GM12878 (cell line): ENCODE measurements at regions not wholly inside any gene's neighbourhood (a gene's known extent, or its start where the extent isn't known, plus 50 kb on each side); places are given as distances from the start of the nearest gene placed in this dataset.

Source experiments
- ATAC-seq: fragments of 200-7000 bp; cut with Tn5 transposase; 3 replicates; pipeline ENCODE4 v1.9.1; 2020; ENCODE audit warnings: mild to moderate bottlenecking, moderate library complexity
- BruUV-seq: library from RNA; stranded (reverse); fragments of 400-500 nt; replicated peaks from 2 replicates; lab custom pipeline; 2021; lab: Mats Ljungman, UMichigan
- CTCF ChIA-PET: fragments of 300-600 bp; sonication (Branson Sonifier 250); formaldehyde crosslinking; extraction: SDS; loops from one replicate; lab custom pipeline; 2021; ENCODE audit warnings: inconsistent platforms; lab: Yijun Ruan, JAX
- POLR2A ChIA-PET: fragments of 350-600 bp; formaldehyde crosslinking; extraction: SDS; loops from one replicate; lab custom pipeline; 2021; ENCODE audit warnings: inconsistent platforms; lab: Charles Lee
- RAD21 ChIA-PET: fragments of 300-600 bp; sonication (Branson Sonifier 250); formaldehyde crosslinking; loops from one replicate; lab custom pipeline; 2023; ENCODE audit warnings: antibody characterized with exemption; ENCODE audit not compliant: unreplicated experiment; lab: Charles Lee
- SMC1A ChIA-PET: fragments of 300-600 bp; sonication (Branson Sonifier 250); formaldehyde crosslinking; loops from one replicate; lab custom pipeline; 2023; ENCODE audit not compliant: unreplicated experiment, uncharacterized antibody; lab: Charles Lee
- DNase-seq: peaks from one replicate; pipeline ENCODE4 v3.0.0-alpha.2; 2011; ENCODE audit warnings: low read depth, low spot score
- FAIRE-seq: peaks from 3 replicates; lab custom pipeline; 2011; peaks lifted over from hg19 to GRCh38; lab: Jason Lieb, UNC
- H2AFZ ChIP-seq: 2 replicates; pipeline ENCODE4 v1.6.0; 2011; ENCODE audit warnings: low read depth, low read length, control low read depth; ENCODE audit not compliant: control insufficient read depth
- H3K27ac ChIP-seq: 2 replicates; pipeline ENCODE4 v1.5.1; 2011; ENCODE audit warnings: control low read depth; ENCODE audit not compliant: control insufficient read depth, insufficient read depth
- H3K27me3 ChIP-seq, 2 experiments: replicated peaks in 1 of 2; 2 replicates each; pipeline versions ENCODE4 v1.6.0 to v1.6.1; 2011; ENCODE audit warnings: low read length in 1 of 2; ENCODE audit not compliant: control insufficient read depth in 2 of 2, insufficient read depth in 2 of 2
- H3K36me3 ChIP-seq, 2 experiments: 2 replicates each; pipeline ENCODE4 v1.5.1; 2011; ENCODE audit warnings: low read length in 1 of 2; ENCODE audit not compliant: control insufficient read depth in 2 of 2, insufficient read depth in 2 of 2
- H3K4me1 ChIP-seq: 2 replicates; pipeline ENCODE4 v1.6.1; 2011; ENCODE audit warnings: mild to moderate bottlenecking, low read length, moderate library complexity, mixed read lengths; ENCODE audit not compliant: control insufficient read depth, insufficient read depth
- H3K4me2 ChIP-seq: 2 replicates; pipeline ENCODE4 v1.6.0; 2011; ENCODE audit warnings: control low read depth; ENCODE audit not compliant: control insufficient read depth, insufficient read depth
- H3K4me3 ChIP-seq: fragments of 200-600 bp; sonication (generic); 2 replicates; pipeline ENCODE4 v1.5.1; 2016
- H3K79me2 ChIP-seq: 2 replicates; pipeline ENCODE4 v1.6.0; 2011; ENCODE audit warnings: low read length; ENCODE audit not compliant: control insufficient read depth, insufficient read depth
- H3K9ac ChIP-seq: 2 replicates; pipeline ENCODE4 v1.8.0; 2011; ENCODE audit warnings: low read length, control low read depth, mixed read lengths; ENCODE audit not compliant: control insufficient read depth, insufficient read depth
- H3K9me3 ChIP-seq: replicated peaks from 3 replicates; pipeline ENCODE4 v1.5.1; 2011; ENCODE audit warnings: mild to moderate bottlenecking, low read length; ENCODE audit not compliant: control insufficient read depth, insufficient read depth
- H4K20me1 ChIP-seq: 2 replicates; pipeline ENCODE4 v1.6.0; 2011; ENCODE audit not compliant: control insufficient read depth, insufficient read depth
- BCLAF1 ChIP-seq: fragments of 450-650 bp; IDR thresholded peaks from 2 replicates; pipeline ENCODE4 v1.6.1; 2017; ENCODE audit warnings: antibody characterized with exemption, mild to moderate bottlenecking, moderate library complexity
- CREB1 ChIP-seq: IDR thresholded peaks from 2 replicates; pipeline ENCODE4 v1.6.1; 2012; ENCODE audit warnings: low read depth, mild to moderate bottlenecking, inconsistent platforms
- IKZF1 ChIP-seq: fragments of 450-650 bp; conservative IDR thresholded peaks from 2 replicates; pipeline ENCODE4 v1.6.1; 2017; ENCODE audit warnings: antibody characterized with exemption, mild to moderate bottlenecking
- NBN ChIP-seq: fragments of 450-650 bp; IDR thresholded peaks from 2 replicates; pipeline ENCODE4 v1.6.1; 2016
- NFIC ChIP-seq: IDR thresholded peaks from 2 replicates; pipeline ENCODE4 v1.6.1; 2012; ENCODE audit warnings: low read depth, mild to moderate bottlenecking, inconsistent platforms, low read length, moderate library complexity
- NR2C2 ChIP-seq: IDR thresholded peaks from 2 replicates; pipeline ENCODE4 v1.6.1; 2011; ENCODE audit warnings: borderline replicate concordance, low read depth; ENCODE audit not compliant: control insufficient read depth, insufficient read length
- PML ChIP-seq: IDR thresholded peaks from 2 replicates; pipeline ENCODE4 v1.6.1; 2012; ENCODE audit warnings: low read length, inconsistent platforms
- RCOR1 ChIP-seq: conservative IDR thresholded peaks from 2 replicates; pipeline ENCODE4 v1.6.1; 2012; ENCODE audit warnings: low read depth, low read length, improper control_type of control experiment
- SKIL ChIP-seq: fragments of 450-650 bp; IDR thresholded peaks from 2 replicates; pipeline ENCODE4 v1.6.1; 2017; ENCODE audit warnings: mild to moderate bottlenecking, low read depth, inconsistent platforms; ENCODE audit not compliant: poor library complexity, severe bottlenecking
- YBX1 ChIP-seq: fragments of 450-650 bp; IDR thresholded peaks from 2 replicates; pipeline ENCODE4 v1.6.1; 2016; ENCODE audit warnings: antibody characterized with exemption
- WGBS: methylation state at CpG from one replicate; pipeline ENCODE4 v1.1.6; 2016; ENCODE audit warnings: low lambda C conversion rate; ENCODE audit not compliant: insufficient replicate concordance, insufficient coverage; ENCODE audit errors: missing lambda C conversion rate; 5-methylcytosine and 5-hydroxymethylcytosine counted together
- in situ Hi-C: fragments of 300-500 bp; cut with MboI; formaldehyde crosslinking; loops from 9 replicates; pipeline ENCODE4 v1.14.3; 2018; ENCODE audit warnings: mixed read lengths
- intact Hi-C: fragments of 100-400 bp; cut with micrococcal nuclease; formaldehyde crosslinking; loops from one replicate; pipeline ENCODE4 v1.14.2; 2022; ENCODE audit not compliant: unreplicated experiment

- CTCF ChIA-PET = no interaction called here
- no TSS peak for BruUV-seq
Observed at GRCh38 chr11:115761348-115761747, 257.1 kb upstream of the CADM1 start.

More at GRCh38 chr11:115761348-115761747, 257.1 kb upstream of the CADM1 start:
- Histone ChIP-seq H3K4me2 (no peak overlapping the region), H3K27ac (no peak overlapping the region), H3K79me2 (no peaks in the 10 kb centered on the region), H2AFZ (no peak overlapping the region), H3K27me3 (peaks cover 0 to 9% of the 10 kb centered on the region in 2 experiments; a peak in 3 of 4 replicates), H3K36me3 (no peaks in the 10 kb centered on the region), H4K20me1 (no peaks in the 10 kb centered on the region), H3K4me1 (no peaks in the 10 kb centered on the region), H3K4me3 (no peak overlapping the region), H3K9ac (no peak overlapping the region), H3K9me3 (no peaks in the 10 kb centered on the region; the same call in 2 of the 3 replicates)
- no peak for FAIRE-seq
- peak; percentile 65 for ATAC-seq
- WGBS = 0% methylated on average over 1 of the region's 1 CpG
- RAD21 ChIA-PET = no interaction called here
- TF ChIP-seq SKIL (no peak), CREB1 (no peak), NR2C2 (no peak), IKZF1 (no peak), YBX1 (no peak), BCLAF1 (no peak), NFIC (no peak), NBN (no peak), RCOR1 (no peak), PML (no peak)
- intact Hi-C loops (no loop called here), in situ Hi-C loops (no loop called here)
- DNase-seq = no peak
- POLR2A ChIA-PET = no interaction called here
- SMC1A ChIA-PET = interaction anchor here (1.1 kb wide), 1 partner anchor 174 kb away, joined by 3 read pairs; no protein-coding TSS in a partner anchor
